H1 (cell line): ENCODE measurements at regions not wholly inside any gene's neighbourhood (a gene's known extent, or its start where the extent isn't known, plus 50 kb on each side); places are given as distances from the start of the nearest gene placed in this dataset.

Source experiments
- BACH1 ChIP-seq: IDR thresholded peaks from 2 replicates; pipeline ENCODE4 v1.6.1; 2012; ENCODE audit warnings: low read length, improper control_type of control experiment
- JUN ChIP-seq: IDR thresholded peaks from 2 replicates; pipeline ENCODE4 v1.6.1; 2011; ENCODE audit warnings: low read depth, mild to moderate bottlenecking, improper control_type of control experiment, low read length
- KDM1A ChIP-seq: fragments of 200-600, 300-600 bp; sonication (generic); IDR thresholded peaks from 2 replicates; pipeline ENCODE4 v1.7.1; 2016; ENCODE audit warnings: mild to moderate bottlenecking, low read length, borderline replicate concordance
- NANOG ChIP-seq: IDR thresholded peaks from 2 replicates; pipeline ENCODE4 v1.6.1; 2011; ENCODE audit warnings: low read length, low read depth, mild to moderate bottlenecking, inconsistent platforms; ENCODE audit not compliant: insufficient read depth, poor library complexity, severe bottlenecking
- RXRA ChIP-seq: IDR thresholded peaks from 2 replicates; pipeline ENCODE4 v1.6.1; 2011; ENCODE audit warnings: low read depth, mild to moderate bottlenecking, low read length, moderate library complexity; ENCODE audit not compliant: insufficient read depth
- TAF1 ChIP-seq: IDR thresholded peaks from 2 replicates; pipeline ENCODE4 v1.6.1; 2011; ENCODE audit warnings: mild to moderate bottlenecking, low read depth, low read length
- YY1 ChIP-seq: IDR thresholded peaks from 2 replicates; pipeline ENCODE4 v1.6.1; 2011; ENCODE audit warnings: low read depth, mild to moderate bottlenecking, low read length
- TF ChIP-seq, protein P1 (sequence below): fragments of 300-600 bp; sonication (generic); IDR thresholded peaks from 2 replicates; pipeline ENCODE4 v1.7.1; 2012; ENCODE audit warnings: low read length, moderate library complexity, mild to moderate bottlenecking, inconsistent platforms; ENCODE audit not compliant: insufficient replicate concordance

DNA sequence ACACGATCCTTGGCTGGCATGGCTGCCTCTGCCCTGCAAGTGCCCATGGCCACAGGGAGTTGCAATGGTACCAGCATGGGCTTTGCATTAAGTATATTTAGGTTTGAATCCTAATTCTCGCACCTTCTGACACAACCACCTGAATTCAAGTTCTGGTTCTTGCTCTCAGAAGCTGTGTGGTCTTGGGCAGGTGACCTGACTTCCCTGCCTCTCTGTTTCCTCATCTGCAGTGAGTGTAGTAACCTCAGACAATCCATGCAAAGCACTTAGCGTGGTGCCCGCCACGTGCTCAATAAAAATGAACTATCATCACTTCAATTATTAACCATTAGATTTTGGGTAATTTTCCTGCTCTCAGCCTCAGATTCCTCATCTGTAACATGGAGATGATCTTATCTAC, 378.8 kb upstream of the ARID1B start (continued):
- TF ChIP-seq BACH1 (no peak), KDM1A (no peak), NANOG (no peak), RXRA (no peak), JUN (no peak), TAF1 (no peak), YY1 (no peak)
- TF ChIP-seq, protein P1, sequence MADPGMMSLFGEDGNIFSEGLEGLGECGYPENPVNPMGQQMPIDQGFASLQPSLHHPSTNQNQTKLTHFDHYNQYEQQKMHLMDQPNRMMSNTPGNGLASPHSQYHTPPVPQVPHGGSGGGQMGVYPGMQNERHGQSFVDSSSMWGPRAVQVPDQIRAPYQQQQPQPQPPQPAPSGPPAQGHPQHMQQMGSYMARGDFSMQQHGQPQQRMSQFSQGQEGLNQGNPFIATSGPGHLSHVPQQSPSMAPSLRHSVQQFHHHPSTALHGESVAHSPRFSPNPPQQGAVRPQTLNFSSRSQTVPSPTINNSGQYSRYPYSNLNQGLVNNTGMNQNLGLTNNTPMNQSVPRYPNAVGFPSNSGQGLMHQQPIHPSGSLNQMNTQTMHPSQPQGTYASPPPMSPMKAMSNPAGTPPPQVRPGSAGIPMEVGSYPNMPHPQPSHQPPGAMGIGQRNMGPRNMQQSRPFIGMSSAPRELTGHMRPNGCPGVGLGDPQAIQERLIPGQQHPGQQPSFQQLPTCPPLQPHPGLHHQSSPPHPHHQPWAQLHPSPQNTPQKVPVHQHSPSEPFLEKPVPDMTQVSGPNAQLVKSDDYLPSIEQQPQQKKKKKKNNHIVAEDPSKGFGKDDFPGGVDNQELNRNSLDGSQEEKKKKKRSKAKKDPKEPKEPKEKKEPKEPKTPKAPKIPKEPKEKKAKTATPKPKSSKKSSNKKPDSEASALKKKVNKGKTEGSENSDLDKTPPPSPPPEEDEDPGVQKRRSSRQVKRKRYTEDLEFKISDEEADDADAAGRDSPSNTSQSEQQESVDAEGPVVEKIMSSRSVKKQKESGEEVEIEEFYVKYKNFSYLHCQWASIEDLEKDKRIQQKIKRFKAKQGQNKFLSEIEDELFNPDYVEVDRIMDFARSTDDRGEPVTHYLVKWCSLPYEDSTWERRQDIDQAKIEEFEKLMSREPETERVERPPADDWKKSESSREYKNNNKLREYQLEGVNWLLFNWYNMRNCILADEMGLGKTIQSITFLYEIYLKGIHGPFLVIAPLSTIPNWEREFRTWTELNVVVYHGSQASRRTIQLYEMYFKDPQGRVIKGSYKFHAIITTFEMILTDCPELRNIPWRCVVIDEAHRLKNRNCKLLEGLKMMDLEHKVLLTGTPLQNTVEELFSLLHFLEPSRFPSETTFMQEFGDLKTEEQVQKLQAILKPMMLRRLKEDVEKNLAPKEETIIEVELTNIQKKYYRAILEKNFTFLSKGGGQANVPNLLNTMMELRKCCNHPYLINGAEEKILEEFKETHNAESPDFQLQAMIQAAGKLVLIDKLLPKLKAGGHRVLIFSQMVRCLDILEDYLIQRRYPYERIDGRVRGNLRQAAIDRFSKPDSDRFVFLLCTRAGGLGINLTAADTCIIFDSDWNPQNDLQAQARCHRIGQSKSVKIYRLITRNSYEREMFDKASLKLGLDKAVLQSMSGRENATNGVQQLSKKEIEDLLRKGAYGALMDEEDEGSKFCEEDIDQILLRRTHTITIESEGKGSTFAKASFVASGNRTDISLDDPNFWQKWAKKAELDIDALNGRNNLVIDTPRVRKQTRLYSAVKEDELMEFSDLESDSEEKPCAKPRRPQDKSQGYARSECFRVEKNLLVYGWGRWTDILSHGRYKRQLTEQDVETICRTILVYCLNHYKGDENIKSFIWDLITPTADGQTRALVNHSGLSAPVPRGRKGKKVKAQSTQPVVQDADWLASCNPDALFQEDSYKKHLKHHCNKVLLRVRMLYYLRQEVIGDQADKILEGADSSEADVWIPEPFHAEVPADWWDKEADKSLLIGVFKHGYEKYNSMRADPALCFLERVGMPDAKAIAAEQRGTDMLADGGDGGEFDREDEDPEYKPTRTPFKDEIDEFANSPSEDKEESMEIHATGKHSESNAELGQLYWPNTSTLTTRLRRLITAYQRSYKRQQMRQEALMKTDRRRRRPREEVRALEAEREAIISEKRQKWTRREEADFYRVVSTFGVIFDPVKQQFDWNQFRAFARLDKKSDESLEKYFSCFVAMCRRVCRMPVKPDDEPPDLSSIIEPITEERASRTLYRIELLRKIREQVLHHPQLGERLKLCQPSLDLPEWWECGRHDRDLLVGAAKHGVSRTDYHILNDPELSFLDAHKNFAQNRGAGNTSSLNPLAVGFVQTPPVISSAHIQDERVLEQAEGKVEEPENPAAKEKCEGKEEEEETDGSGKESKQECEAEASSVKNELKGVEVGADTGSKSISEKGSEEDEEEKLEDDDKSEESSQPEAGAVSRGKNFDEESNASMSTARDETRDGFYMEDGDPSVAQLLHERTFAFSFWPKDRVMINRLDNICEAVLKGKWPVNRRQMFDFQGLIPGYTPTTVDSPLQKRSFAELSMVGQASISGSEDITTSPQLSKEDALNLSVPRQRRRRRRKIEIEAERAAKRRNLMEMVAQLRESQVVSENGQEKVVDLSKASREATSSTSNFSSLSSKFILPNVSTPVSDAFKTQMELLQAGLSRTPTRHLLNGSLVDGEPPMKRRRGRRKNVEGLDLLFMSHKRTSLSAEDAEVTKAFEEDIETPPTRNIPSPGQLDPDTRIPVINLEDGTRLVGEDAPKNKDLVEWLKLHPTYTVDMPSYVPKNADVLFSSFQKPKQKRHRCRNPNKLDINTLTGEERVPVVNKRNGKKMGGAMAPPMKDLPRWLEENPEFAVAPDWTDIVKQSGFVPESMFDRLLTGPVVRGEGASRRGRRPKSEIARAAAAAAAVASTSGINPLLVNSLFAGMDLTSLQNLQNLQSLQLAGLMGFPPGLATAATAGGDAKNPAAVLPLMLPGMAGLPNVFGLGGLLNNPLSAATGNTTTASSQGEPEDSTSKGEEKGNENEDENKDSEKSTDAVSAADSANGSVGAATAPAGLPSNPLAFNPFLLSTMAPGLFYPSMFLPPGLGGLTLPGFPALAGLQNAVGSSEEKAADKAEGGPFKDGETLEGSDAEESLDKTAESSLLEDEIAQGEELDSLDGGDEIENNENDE = no peak
